Endodermal cell (in vitro differentiated cells): ENCODE measurements at regions not wholly inside any gene's neighbourhood (a gene's known extent, or its start where the extent isn't known, plus 50 kb on each side); places are given as distances from the start of the nearest gene placed in this dataset.

ENCODE experiments used
- DNase-seq: peaks from one replicate; pipeline ENCODE4 v3.0.0-alpha.2; 2017
- H3K27ac ChIP-seq: 2 replicates; pipeline ENCODE4 v1.5.1; 2013; ENCODE audit warnings: mild to moderate bottlenecking, low read depth, low read length, moderate library complexity
- H3K27me3 ChIP-seq: 2 replicates; pipeline ENCODE4 v1.6.1; 2013; ENCODE audit warnings: mild to moderate bottlenecking, low read length, moderate library complexity; ENCODE audit not compliant: insufficient read depth, control insufficient read depth, poor library complexity, severe bottlenecking
- H3K36me3 ChIP-seq: 2 replicates; pipeline ENCODE4 v1.7.0; 2013; ENCODE audit warnings: mild to moderate bottlenecking, low read length, moderate library complexity; ENCODE audit not compliant: control insufficient read depth, insufficient read depth
- H3K4me1 ChIP-seq: one replicate; pipeline ENCODE4 v1.7.0; 2013; ENCODE audit warnings: low read length; ENCODE audit not compliant: control insufficient read depth, insufficient read depth
- H3K4me3 ChIP-seq: 2 replicates; pipeline ENCODE4 v1.5.1; 2013; ENCODE audit warnings: mild to moderate bottlenecking, low read length, moderate library complexity
- H3K9ac ChIP-seq: 2 replicates; pipeline ENCODE4 v1.6.1; 2013; ENCODE audit warnings: mild to moderate bottlenecking, low read length, moderate library complexity; ENCODE audit not compliant: poor library complexity, severe bottlenecking; ENCODE audit errors: extremely low read depth
- H3K9me3 ChIP-seq: 2 replicates; pipeline ENCODE4 v1.6.1; 2013; ENCODE audit warnings: mild to moderate bottlenecking, low read length, moderate library complexity; ENCODE audit not compliant: control insufficient read depth
- H3K27ac Mint-ChIP-seq: 2 replicates; pipeline ENCODE4 v1.8.0; 2020; ENCODE audit warnings: mixed read lengths
- H3K27me3 Mint-ChIP-seq: 2 replicates; pipeline ENCODE4 v1.8.0; 2021; ENCODE audit warnings: mild to moderate bottlenecking, mixed read lengths; ENCODE audit not compliant: insufficient read depth
- H3K36me3 Mint-ChIP-seq: 2 replicates; pipeline ENCODE4 v1.8.0; 2020; ENCODE audit warnings: low read depth, mixed read lengths
- H3K4me1 Mint-ChIP-seq: 2 replicates; pipeline ENCODE4 v1.8.0; 2020; ENCODE audit warnings: mixed read lengths
- H3K4me3 Mint-ChIP-seq: 2 replicates; pipeline ENCODE4 v1.8.0; 2020; ENCODE audit warnings: mild to moderate bottlenecking, moderate library complexity, mixed read lengths
- H3K9me3 Mint-ChIP-seq: 2 replicates; pipeline ENCODE4 v1.8.0; 2020; ENCODE audit warnings: mild to moderate bottlenecking, mixed read lengths
- WGBS, 2 experiments: methylation state at CpG; one replicate each; pipeline versions ENCODE4 v1.1.5 to v1.1.7; 2013; ENCODE audit warnings: missing lambda C conversion rate in 2 of 2, mixed read lengths in 1 of 2; ENCODE audit not compliant: insufficient coverage in 1 of 2, insufficient read length in 1 of 2; 5-methylcytosine and 5-hydroxymethylcytosine counted together
- TF ChIP-seq, protein P1 (sequence below): fragments of 200-600 bp; sonication (generic); conservative IDR thresholded peaks from 2 replicates; pipeline ENCODE4 v1.5.0; 2021; ENCODE audit warnings: antibody characterized with exemption, mild to moderate bottlenecking

DNA sequence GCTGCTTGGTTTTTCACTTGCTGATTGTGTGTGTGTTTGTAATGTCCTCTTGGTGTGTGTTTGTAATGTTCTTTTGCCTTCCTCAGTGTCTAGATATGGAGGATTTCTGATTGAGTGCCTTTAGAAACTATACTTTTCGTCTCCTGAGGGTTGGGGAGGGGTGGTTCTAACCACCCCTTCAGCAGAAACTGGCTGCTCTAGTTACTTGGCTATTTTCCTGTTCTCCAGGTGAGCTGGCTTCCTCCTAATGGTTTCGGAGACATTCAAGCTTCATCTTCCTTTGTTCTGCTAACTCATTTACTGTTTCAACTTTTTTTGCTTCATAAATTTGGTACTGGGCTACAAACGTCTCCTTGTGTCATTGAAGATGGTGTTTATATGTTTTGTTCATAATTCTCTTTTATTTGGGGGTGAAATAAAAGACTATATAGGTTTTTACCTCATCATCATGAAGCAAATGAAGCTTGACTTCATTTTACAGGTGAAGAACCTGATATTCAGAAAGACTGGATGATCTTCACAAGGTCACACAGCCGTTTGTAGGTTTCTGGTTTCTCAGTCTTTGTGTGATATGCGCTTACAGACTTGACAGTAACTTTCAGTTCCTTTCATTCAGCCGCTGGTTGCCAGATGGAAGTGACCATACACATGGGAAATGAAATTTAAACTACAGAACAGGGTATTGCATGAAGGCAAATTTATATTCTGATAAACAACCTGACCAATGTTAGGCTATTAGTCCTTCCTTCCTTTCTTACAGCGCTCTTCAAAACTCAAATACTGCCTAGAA, 238.5 kb downstream of the GALR1 start:
- WGBS, 2 experiments, result 89 to 96% methylated on average over 4 to 6 of the region's 7 CpGs

DNA sequence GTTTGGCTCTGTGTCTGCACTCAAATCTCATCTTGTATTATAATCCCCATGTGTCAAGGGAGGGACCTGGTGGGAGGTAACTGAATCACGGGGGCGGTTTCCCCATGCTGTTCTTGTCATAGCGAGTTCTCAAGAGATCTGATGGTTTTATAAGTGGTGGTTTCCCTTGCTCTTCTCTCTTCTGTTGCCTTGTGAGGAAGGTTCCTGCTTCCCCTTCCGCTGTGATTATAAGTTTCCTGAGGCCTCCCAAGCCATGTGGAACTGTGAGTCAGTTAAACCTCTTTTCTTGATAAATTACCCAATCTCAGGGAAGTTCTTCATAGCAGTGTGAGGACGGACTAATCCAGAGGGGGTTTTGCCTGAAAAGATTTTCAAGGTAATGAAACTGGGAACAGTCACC, 245.4 kb downstream of the GALR1 start:
- Mint-ChIP-seq H3K4me1 (no peaks in the 10 kb centered on the region), H3K27me3 (peaks cover 2% of the 10 kb centered on the region), H3K4me3 (no peak overlapping the region), H3K36me3 (peaks cover 7% of the 10 kb centered on the region), H3K9me3 (peaks cover 14% of the 10 kb centered on the region), H3K27ac (no peak overlapping the region)
- H3K36me3 ChIP-seq, result no peaks in the 10 kb centered on the region
- H3K4me3 ChIP-seq, result no peak overlapping the region
- H3K9ac ChIP-seq, result no peak overlapping the region
- TF ChIP-seq, protein P1, sequence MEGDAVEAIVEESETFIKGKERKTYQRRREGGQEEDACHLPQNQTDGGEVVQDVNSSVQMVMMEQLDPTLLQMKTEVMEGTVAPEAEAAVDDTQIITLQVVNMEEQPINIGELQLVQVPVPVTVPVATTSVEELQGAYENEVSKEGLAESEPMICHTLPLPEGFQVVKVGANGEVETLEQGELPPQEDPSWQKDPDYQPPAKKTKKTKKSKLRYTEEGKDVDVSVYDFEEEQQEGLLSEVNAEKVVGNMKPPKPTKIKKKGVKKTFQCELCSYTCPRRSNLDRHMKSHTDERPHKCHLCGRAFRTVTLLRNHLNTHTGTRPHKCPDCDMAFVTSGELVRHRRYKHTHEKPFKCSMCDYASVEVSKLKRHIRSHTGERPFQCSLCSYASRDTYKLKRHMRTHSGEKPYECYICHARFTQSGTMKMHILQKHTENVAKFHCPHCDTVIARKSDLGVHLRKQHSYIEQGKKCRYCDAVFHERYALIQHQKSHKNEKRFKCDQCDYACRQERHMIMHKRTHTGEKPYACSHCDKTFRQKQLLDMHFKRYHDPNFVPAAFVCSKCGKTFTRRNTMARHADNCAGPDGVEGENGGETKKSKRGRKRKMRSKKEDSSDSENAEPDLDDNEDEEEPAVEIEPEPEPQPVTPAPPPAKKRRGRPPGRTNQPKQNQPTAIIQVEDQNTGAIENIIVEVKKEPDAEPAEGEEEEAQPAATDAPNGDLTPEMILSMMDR, result no peak
- H3K4me1 ChIP-seq, result no peaks in the 10 kb centered on the region
- 75 to 80% methylated on average over 3 to 5 of the region's 5 CpGs for WGBS, 2 experiments
- DNase-seq, result no peak
- no peaks in the 10 kb centered on the region for H3K27me3 ChIP-seq
- H3K27ac ChIP-seq, result no peak overlapping the region
- no peaks in the 10 kb centered on the region for H3K9me3 ChIP-seq

More for the DNA sequence above, 238.5 kb downstream of the GALR1 start:
- Histone ChIP-seq H3K4me1 (no peaks in the 10 kb centered on the region), H3K27ac (no peak overlapping the region), H3K9ac (no peak overlapping the region), H3K4me3 (no peak overlapping the region), H3K9me3 (no peaks in the 10 kb centered on the region), H3K27me3 (no peaks in the 10 kb centered on the region), H3K36me3 (no peaks in the 10 kb centered on the region)
- H3K36me3 Mint-ChIP-seq, result peaks cover 8% of the 10 kb centered on the region
- H3K27me3 Mint-ChIP-seq, result peaks cover under 1% of the 10 kb centered on the region
- no peaks in the 10 kb centered on the region for H3K9me3 Mint-ChIP-seq
- no peak overlapping the region for H3K27ac Mint-ChIP-seq
- TF ChIP-seq, protein P1, result no peak
- peaks cover 7% of the 10 kb centered on the region for H3K4me1 Mint-ChIP-seq
- no peak overlapping the region for H3K4me3 Mint-ChIP-seq
- DNase-seq, result no peak

DNA sequence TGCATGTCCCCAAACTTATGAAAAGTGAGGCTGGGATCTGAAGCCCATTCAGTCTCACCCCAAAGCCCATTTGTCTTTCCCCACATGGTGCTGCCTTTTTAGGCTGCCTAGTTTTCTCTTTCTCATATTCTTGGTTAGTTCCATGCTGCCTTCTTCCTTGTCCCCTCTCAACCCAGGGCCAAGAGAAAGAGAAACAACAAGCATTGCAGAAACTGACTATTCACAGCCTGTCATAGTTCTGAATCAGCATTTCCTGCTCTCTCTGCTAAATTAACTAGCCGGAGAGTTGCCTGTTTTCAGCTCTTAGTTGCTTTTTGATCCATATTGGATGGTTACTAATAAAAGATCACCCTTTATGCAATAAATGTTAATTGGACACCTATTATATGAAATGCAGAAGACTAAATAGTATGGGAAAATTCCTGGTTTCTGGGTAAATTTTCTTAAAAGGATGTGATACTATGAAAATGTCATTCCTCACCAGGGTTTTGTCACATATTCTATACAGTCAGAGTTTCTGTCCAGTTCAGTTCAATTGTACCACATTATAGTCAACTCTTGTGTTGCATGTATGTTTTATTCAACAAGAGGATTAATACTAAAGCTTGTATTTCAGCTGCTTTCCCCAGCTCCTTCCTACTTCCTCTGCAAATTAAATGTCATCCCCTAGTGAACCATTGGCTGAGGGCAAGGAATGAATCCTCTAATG, 246.5 kb downstream of the GALR1 start:
- no peak for DNase-seq
- no peak overlapping the region for H3K27ac Mint-ChIP-seq
- H3K9ac ChIP-seq, result no peak overlapping the region

More for the DNA sequence above, 246.5 kb downstream of the GALR1 start:
- H3K27me3 ChIP-seq, result no peaks in the 10 kb centered on the region
- H3K4me1 ChIP-seq, result no peaks in the 10 kb centered on the region
- peak overlapping the region; percentile 38 for H3K27ac ChIP-seq
- no peaks in the 10 kb centered on the region for H3K36me3 ChIP-seq
- Mint-ChIP-seq H3K4me3 (no peak overlapping the region), H3K27me3 (peaks cover 2% of the 10 kb centered on the region), H3K36me3 (peaks cover 7% of the 10 kb centered on the region), H3K4me1 (no peaks in the 10 kb centered on the region), H3K9me3 (peaks cover 14% of the 10 kb centered on the region)
- no peaks in the 10 kb centered on the region for H3K9me3 ChIP-seq
- TF ChIP-seq, protein P1, result no peak
- H3K4me3 ChIP-seq, result no peak overlapping the region
- WGBS, 2 experiments, result 91 to 100% methylated on average over 1 of the region's 1 CpG
